OCI-LY1 (cell line): ENCODE measurements at regions not wholly inside any gene's neighbourhood (a gene's known extent, or its start where the extent isn't known, plus 50 kb on each side); places are given as distances from the start of the nearest gene placed in this dataset.

Experiments
- H2AFZ ChIP-seq: fragments of 200-600 bp; sonication (generic), shearing (Covaris generic); 2 replicates; pipeline ENCODE4 v1.6.0; 2014; ENCODE audit warnings: antibody characterized with exemption, mild to moderate bottlenecking, low read length
- H3F3A ChIP-seq: fragments of 200-600 bp; sonication (generic), shearing (Covaris generic); 2 replicates; pipeline ENCODE4 v1.6.0; 2014; ENCODE audit warnings: mild to moderate bottlenecking, antibody characterized with exemption, low read length, moderate library complexity; ENCODE audit not compliant: insufficient read depth
- H3K27ac ChIP-seq: fragments of 200-600 bp; sonication (generic); 2 replicates; pipeline ENCODE4 v1.5.1; 2014; ENCODE audit warnings: low read length, mixed run types, mild to moderate bottlenecking, low read depth; ENCODE audit not compliant: poor library complexity, severe bottlenecking
- H3K27me3 ChIP-seq: fragments of 200-600 bp; sonication (generic); 2 replicates; pipeline ENCODE4 v1.6.0; 2014; ENCODE audit warnings: antibody characterized with exemption, mild to moderate bottlenecking, low read length, moderate library complexity; ENCODE audit not compliant: insufficient read depth
- H3K36me3 ChIP-seq: fragments of 200-600 bp; sonication (generic); 2 replicates; pipeline ENCODE4 v1.6.1; 2014; ENCODE audit warnings: mild to moderate bottlenecking, antibody characterized with exemption, low read length, moderate library complexity, mixed read lengths; ENCODE audit not compliant: insufficient read depth
- H3K4me1 ChIP-seq: fragments of 200-600 bp; sonication (generic); 2 replicates; pipeline ENCODE4 v1.5.1; 2014; ENCODE audit warnings: mild to moderate bottlenecking, low read length, moderate library complexity; ENCODE audit not compliant: insufficient read depth, severe bottlenecking
- H3K4me2 ChIP-seq: fragments of 200-600 bp; sonication (generic), shearing (Covaris generic); 2 replicates; pipeline ENCODE4 v1.6.1; 2014; ENCODE audit warnings: low read length
- H3K4me3 ChIP-seq: fragments of 200-600 bp; sonication (generic); 2 replicates; pipeline ENCODE4 v1.5.1; 2014; ENCODE audit warnings: low read length, low read depth, mild to moderate bottlenecking, mixed read lengths; ENCODE audit not compliant: poor library complexity, severe bottlenecking
- H3K79me2 ChIP-seq: fragments of 200-600 bp; shearing (Covaris generic); 2 replicates; pipeline ENCODE4 v1.6.1; 2016; ENCODE audit warnings: mixed run types, low read length, mixed read lengths; ENCODE audit not compliant: insufficient read depth
- H3K9ac ChIP-seq: fragments of 200-600 bp; sonication (generic), shearing (Covaris generic); 2 replicates; pipeline ENCODE4 v1.6.1; 2014; ENCODE audit warnings: mild to moderate bottlenecking, low read length, mixed read lengths
- H3K9me2 ChIP-seq: fragments of 200-600 bp; sonication (generic), shearing (Covaris generic); 2 replicates; pipeline ENCODE4 v1.6.1; 2014; ENCODE audit warnings: low read depth, mild to moderate bottlenecking, low read length, mixed read lengths
- H3K9me3 ChIP-seq: fragments of 200-600 bp; shearing (Covaris generic); 2 replicates; pipeline ENCODE4 v1.6.1; 2014; ENCODE audit warnings: low read length, mixed read lengths
- H4K20me1 ChIP-seq: fragments of 200-600 bp; sonication (generic), shearing (Covaris generic); 2 replicates; pipeline ENCODE4 v1.6.0; 2016; ENCODE audit warnings: mild to moderate bottlenecking, low read length; ENCODE audit not compliant: insufficient read depth
- EZH2 ChIP-seq: fragments of 200-600 bp; sonication (generic), shearing (Covaris generic); IDR thresholded peaks from 2 replicates; pipeline ENCODE4 v1.8.0; 2017; ENCODE audit warnings: borderline replicate concordance, mixed run types, mild to moderate bottlenecking, antibody characterized with exemption, low read length, moderate library complexity, mixed read lengths
- TF ChIP-seq, protein P1 (sequence below): fragments of 200-600 bp; sonication (generic), shearing (Covaris generic); IDR thresholded peaks from 2 replicates; pipeline ENCODE4 v1.5.1; 2017; ENCODE audit warnings: mild to moderate bottlenecking, antibody characterized with exemption, low read length, moderate library complexity, mixed read lengths

DNA sequence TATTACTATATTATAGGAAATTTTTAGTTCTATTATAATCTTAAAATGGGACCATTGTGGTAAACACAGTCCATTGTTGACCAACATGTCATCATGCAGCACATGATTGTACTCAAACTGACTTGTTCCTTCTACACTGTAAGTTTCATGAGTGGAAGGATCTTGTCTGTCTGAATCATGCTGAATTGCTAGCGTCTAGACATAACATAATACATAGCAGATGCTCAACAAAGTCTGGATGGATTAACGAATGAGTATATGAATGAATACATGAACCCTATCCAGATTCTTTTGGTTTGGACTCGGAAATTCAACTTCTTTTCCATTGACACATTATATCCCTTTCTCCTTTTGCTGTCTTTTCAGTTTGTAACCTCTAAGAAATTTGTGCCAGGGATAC lies 429.2 kb upstream of the SGCD start:
- Histone ChIP-seq H3K27ac (no peak overlapping the region), H3K9me3 (no peaks in the 10 kb centered on the region), H3K4me1 (no peaks in the 10 kb centered on the region), H3K9ac (no peak overlapping the region), H3F3A (no peaks in the 10 kb centered on the region), H3K4me2 (no peak overlapping the region), H3K27me3 (no peaks in the 10 kb centered on the region), H4K20me1 (no peaks in the 10 kb centered on the region), H3K4me3 (no peak overlapping the region), H3K79me2 (no peaks in the 10 kb centered on the region), H3K9me2 (no peaks in the 10 kb centered on the region), H3K36me3 (no peaks in the 10 kb centered on the region), H2AFZ (no peak overlapping the region)
- TF ChIP-seq, protein P1, sequence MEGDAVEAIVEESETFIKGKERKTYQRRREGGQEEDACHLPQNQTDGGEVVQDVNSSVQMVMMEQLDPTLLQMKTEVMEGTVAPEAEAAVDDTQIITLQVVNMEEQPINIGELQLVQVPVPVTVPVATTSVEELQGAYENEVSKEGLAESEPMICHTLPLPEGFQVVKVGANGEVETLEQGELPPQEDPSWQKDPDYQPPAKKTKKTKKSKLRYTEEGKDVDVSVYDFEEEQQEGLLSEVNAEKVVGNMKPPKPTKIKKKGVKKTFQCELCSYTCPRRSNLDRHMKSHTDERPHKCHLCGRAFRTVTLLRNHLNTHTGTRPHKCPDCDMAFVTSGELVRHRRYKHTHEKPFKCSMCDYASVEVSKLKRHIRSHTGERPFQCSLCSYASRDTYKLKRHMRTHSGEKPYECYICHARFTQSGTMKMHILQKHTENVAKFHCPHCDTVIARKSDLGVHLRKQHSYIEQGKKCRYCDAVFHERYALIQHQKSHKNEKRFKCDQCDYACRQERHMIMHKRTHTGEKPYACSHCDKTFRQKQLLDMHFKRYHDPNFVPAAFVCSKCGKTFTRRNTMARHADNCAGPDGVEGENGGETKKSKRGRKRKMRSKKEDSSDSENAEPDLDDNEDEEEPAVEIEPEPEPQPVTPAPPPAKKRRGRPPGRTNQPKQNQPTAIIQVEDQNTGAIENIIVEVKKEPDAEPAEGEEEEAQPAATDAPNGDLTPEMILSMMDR = no peak

DNA sequence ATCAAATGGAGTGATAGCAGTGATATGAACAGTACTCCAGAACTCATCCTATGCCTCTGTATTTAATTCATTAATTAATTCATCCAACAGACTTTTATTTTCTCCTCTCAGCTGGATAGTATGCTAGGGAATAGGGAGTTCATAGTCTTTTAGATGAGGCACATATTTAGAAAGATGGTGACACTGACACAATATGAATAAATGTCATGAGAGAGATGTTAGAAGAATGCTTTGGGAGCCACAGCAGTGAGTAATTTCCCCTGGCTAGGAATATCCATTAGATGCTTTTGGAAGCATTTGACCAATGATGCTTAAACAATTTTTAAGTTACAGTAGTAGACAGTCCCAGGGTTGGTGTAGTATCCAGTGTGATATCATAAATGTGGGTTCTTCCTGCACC lies 428.7 kb upstream of the SGCD start:
- TF ChIP-seq, protein P1 = no peak
- no peak for TF ChIP-seq EZH2
- Histone ChIP-seq H3K4me2 (no peak overlapping the region), H3F3A (no peaks in the 10 kb centered on the region), H3K27ac (no peak overlapping the region), H3K4me1 (no peaks in the 10 kb centered on the region), H4K20me1 (no peaks in the 10 kb centered on the region), H3K9ac (no peak overlapping the region), H3K4me3 (no peak overlapping the region), H3K9me2 (no peaks in the 10 kb centered on the region), H2AFZ (no peak overlapping the region), H3K79me2 (no peaks in the 10 kb centered on the region), H3K9me3 (no peaks in the 10 kb centered on the region), H3K27me3 (no peaks in the 10 kb centered on the region), H3K36me3 (no peaks in the 10 kb centered on the region)

DNA sequence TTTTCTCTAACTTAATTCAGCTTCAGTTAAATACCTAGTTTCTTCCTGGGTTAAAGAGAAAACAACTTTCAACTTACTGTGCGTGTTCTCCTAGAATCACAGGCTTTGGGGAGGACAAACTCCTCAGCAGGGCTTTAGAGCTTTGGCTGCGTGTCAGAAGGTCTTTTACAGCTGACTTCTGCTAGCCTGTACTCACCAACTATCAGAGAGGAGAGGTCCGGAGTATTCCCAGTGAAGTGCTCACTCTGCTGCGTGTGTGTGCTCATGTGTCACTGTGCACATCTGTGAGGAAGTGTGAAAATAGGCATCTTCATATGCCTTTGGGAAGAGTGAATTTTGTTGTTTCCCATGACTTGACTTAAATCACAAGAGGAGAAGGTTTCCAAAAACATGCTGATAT lies 423.2 kb upstream of the SGCD start:
- Histone ChIP-seq H3K9me3 (no peaks in the 10 kb centered on the region), H3K79me2 (no peaks in the 10 kb centered on the region), H2AFZ (no peak overlapping the region), H3K27ac (no peak overlapping the region), H3K4me3 (no peak overlapping the region), H3K36me3 (no peaks in the 10 kb centered on the region), H3K9ac (no peak overlapping the region), H3K4me1 (no peaks in the 10 kb centered on the region), H4K20me1 (no peaks in the 10 kb centered on the region), H3F3A (no peaks in the 10 kb centered on the region), H3K9me2 (no peaks in the 10 kb centered on the region), H3K4me2 (no peak overlapping the region), H3K27me3 (no peaks in the 10 kb centered on the region)
- TF ChIP-seq, protein P1 = no peak
- no peak for TF ChIP-seq EZH2
